H9 (cell line): ENCODE measurements at regions not wholly inside any gene's neighbourhood (a gene's known extent, or its start where the extent isn't known, plus 50 kb on each side); places are given as distances from the start of the nearest gene placed in this dataset.

Source experiments
- DNase-seq: peaks from one replicate; pipeline ENCODE4 v3.0.0-alpha.2; 2017
- H2AFZ ChIP-seq: one replicate; pipeline ENCODE4 v1.6.1; 2013; ENCODE audit warnings: mild to moderate bottlenecking, low read length, control low read depth, moderate library complexity
- H2AK5ac ChIP-seq: 2 replicates; pipeline ENCODE4 v1.6.1; 2013; ENCODE audit warnings: low read length, control low read depth, mixed read lengths; ENCODE audit not compliant: insufficient read length
- H2BK120ac ChIP-seq: one replicate; pipeline ENCODE4 v1.6.1; 2013; ENCODE audit warnings: low read depth, mild to moderate bottlenecking, low read length, control low read depth, inconsistent platforms; ENCODE audit not compliant: poor library complexity, severe bottlenecking
- H2BK12ac ChIP-seq: 2 replicates; pipeline ENCODE4 v1.6.1; 2013; ENCODE audit warnings: low read length, control low read depth, mixed read lengths, low read depth; ENCODE audit not compliant: insufficient read length
- H2BK15ac ChIP-seq: 2 replicates; pipeline ENCODE4 v1.6.1; 2013; ENCODE audit warnings: low read depth, low read length, control low read depth
- H2BK20ac ChIP-seq: one replicate; pipeline ENCODE4 v1.6.1; 2013; ENCODE audit warnings: low read depth, mild to moderate bottlenecking, low read length, control low read depth, inconsistent platforms; ENCODE audit not compliant: poor library complexity, severe bottlenecking
- H2BK5ac ChIP-seq: 2 replicates; pipeline ENCODE4 v1.6.1; 2013; ENCODE audit warnings: low read length, control low read depth, mixed read lengths; ENCODE audit not compliant: insufficient read length
- H3K14ac ChIP-seq: 2 replicates; pipeline ENCODE4 v1.6.1; 2013; ENCODE audit warnings: low read length, control low read depth; ENCODE audit not compliant: insufficient read depth
- H3K18ac ChIP-seq: 2 replicates; pipeline ENCODE4 v1.6.1; 2013; ENCODE audit warnings: low read depth, mild to moderate bottlenecking, mixed read lengths, low read length, control low read depth; ENCODE audit not compliant: insufficient read length
- H3K23ac ChIP-seq: 2 replicates; pipeline ENCODE4 v1.6.1; 2013; ENCODE audit warnings: low read length, control low read depth, mixed read lengths, low read depth; ENCODE audit not compliant: insufficient read length
- H3K23me2 ChIP-seq: 2 replicates; pipeline ENCODE4 v1.6.1; 2013; ENCODE audit warnings: low read depth, mild to moderate bottlenecking, mixed read lengths, low read length, control low read depth; ENCODE audit not compliant: insufficient read length, poor library complexity, severe bottlenecking
- H3K27ac ChIP-seq: 2 replicates; pipeline ENCODE4 v1.5.1; 2013; ENCODE audit warnings: low read length, control low read depth, mixed read lengths, low read depth; ENCODE audit not compliant: insufficient read length
- H3K27me3 ChIP-seq: 2 replicates; pipeline ENCODE4 v1.6.1; 2013; ENCODE audit warnings: low read length, control low read depth, inconsistent platforms; ENCODE audit not compliant: insufficient read depth
- H3K4ac ChIP-seq: 2 replicates; pipeline ENCODE4 v1.6.1; 2013; ENCODE audit warnings: low read depth, mild to moderate bottlenecking, control low read depth, inconsistent platforms, low read length, moderate library complexity
- H3K4me1 ChIP-seq: 2 replicates; pipeline ENCODE4 v1.6.1; 2013; ENCODE audit warnings: low read length, control low read depth, inconsistent platforms; ENCODE audit not compliant: insufficient read depth
- H3K4me2 ChIP-seq: 2 replicates; pipeline ENCODE4 v1.6.1; 2013; ENCODE audit warnings: low read length, control low read depth, mixed read lengths; ENCODE audit not compliant: insufficient read length, insufficient read depth
- H3K56ac ChIP-seq: 2 replicates; pipeline ENCODE4 v1.6.1; 2013; ENCODE audit warnings: low read depth, mild to moderate bottlenecking, mixed read lengths, low read length, control low read depth; ENCODE audit not compliant: insufficient read length
- H3K79me1 ChIP-seq: 2 replicates; pipeline ENCODE4 v1.6.1; 2013; ENCODE audit warnings: low read depth, mild to moderate bottlenecking, moderate library complexity, low read length, control low read depth, inconsistent platforms; ENCODE audit not compliant: insufficient read depth, poor library complexity, severe bottlenecking
- H3K79me2 ChIP-seq: 2 replicates; pipeline ENCODE4 v1.6.1; 2013; ENCODE audit warnings: low read length, control low read depth, inconsistent platforms; ENCODE audit not compliant: insufficient read depth
- H3K9ac ChIP-seq: 2 replicates; pipeline ENCODE4 v1.6.1; 2013; ENCODE audit warnings: low read length, control low read depth, mixed read lengths; ENCODE audit not compliant: insufficient read length; ENCODE audit errors: extremely low read depth
- H3K9me3 ChIP-seq: one replicate; pipeline ENCODE4 v1.6.1; 2013; ENCODE audit warnings: low read depth, low read length, inconsistent platforms; ENCODE audit not compliant: control insufficient read depth
- H3T11ph ChIP-seq: one replicate; pipeline ENCODE4 v1.6.1; 2013; ENCODE audit warnings: mild to moderate bottlenecking, low read length, control low read depth, inconsistent platforms
- H4K20me1 ChIP-seq: one replicate; pipeline ENCODE4 v1.6.1; 2013; ENCODE audit not compliant: control insufficient read depth, insufficient read length, insufficient read depth
- H4K5ac ChIP-seq: 2 replicates; pipeline ENCODE4 v1.6.1; 2013; ENCODE audit warnings: low read depth, mild to moderate bottlenecking, mixed read lengths, low read length, control low read depth; ENCODE audit not compliant: insufficient read length
- H4K8ac ChIP-seq: replicated peaks from 2 replicates; pipeline ENCODE4 v1.6.1; 2013; ENCODE audit warnings: low read length, control low read depth, mixed read lengths, low read depth; ENCODE audit not compliant: insufficient read length
- H4K91ac ChIP-seq: 2 replicates; pipeline ENCODE4 v1.6.1; 2013; ENCODE audit warnings: low read depth, mild to moderate bottlenecking, moderate library complexity, mixed read lengths, low read length, control low read depth; ENCODE audit not compliant: insufficient read length
- H3K27ac Mint-ChIP-seq, 3 experiments: 2 replicates in 2 of 3; 3 replicates in 1 of 3; pipeline ENCODE4 v1.8.0; 2020 to 2021; ENCODE audit warnings: mixed read lengths in 3 of 3, mild to moderate bottlenecking in 1 of 3, moderate library complexity in 1 of 3
- H3K27me3 Mint-ChIP-seq: 2 replicates; pipeline ENCODE4 v1.8.0; 2021; ENCODE audit warnings: low read depth, mild to moderate bottlenecking, moderate library complexity, mixed read lengths
- H3K36me3 Mint-ChIP-seq, 3 experiments: 2 replicates in 2 of 3; 3 replicates in 1 of 3; pipeline ENCODE4 v1.8.0; 2020 to 2021; ENCODE audit warnings: low read depth in 3 of 3, mixed read lengths in 3 of 3; ENCODE audit not compliant: insufficient read depth in 1 of 3
- H3K4me1 Mint-ChIP-seq, 2 experiments: 2 replicates each; pipeline ENCODE4 v1.8.0; 2020; ENCODE audit warnings: mixed read lengths in 2 of 2
- H3K4me3 Mint-ChIP-seq, 2 experiments: 2 replicates in 1 of 2; 3 replicates in 1 of 2; pipeline ENCODE4 v1.8.0; 2020 to 2021; ENCODE audit warnings: mild to moderate bottlenecking in 2 of 2, mixed read lengths in 2 of 2, moderate library complexity in 1 of 2
- H3K9me3 Mint-ChIP-seq, 2 experiments: 2 replicates in 1 of 2; 3 replicates in 1 of 2; pipeline ENCODE4 v1.8.0; 2020; ENCODE audit warnings: mild to moderate bottlenecking in 2 of 2, mixed read lengths in 2 of 2, moderate library complexity in 1 of 2
- CTCF ChIP-seq: fragments of 200-600 bp; sonication (generic); conservative IDR thresholded peaks from 3 replicates; pipeline ENCODE4 v1.8.0; 2021; ENCODE audit warnings: antibody characterized with exemption, mild to moderate bottlenecking
- WGBS: extraction: QIAGEN DNeasy Blood & Tissue Kit; methylation state at CpG from one replicate; pipeline ENCODE4 v1.1.7; 2013; ENCODE audit warnings: missing lambda C conversion rate, low lambda C conversion rate, mixed read lengths; ENCODE audit not compliant: insufficient read length; ENCODE audit errors: extremely low coverage; 5-methylcytosine and 5-hydroxymethylcytosine counted together

DNA sequence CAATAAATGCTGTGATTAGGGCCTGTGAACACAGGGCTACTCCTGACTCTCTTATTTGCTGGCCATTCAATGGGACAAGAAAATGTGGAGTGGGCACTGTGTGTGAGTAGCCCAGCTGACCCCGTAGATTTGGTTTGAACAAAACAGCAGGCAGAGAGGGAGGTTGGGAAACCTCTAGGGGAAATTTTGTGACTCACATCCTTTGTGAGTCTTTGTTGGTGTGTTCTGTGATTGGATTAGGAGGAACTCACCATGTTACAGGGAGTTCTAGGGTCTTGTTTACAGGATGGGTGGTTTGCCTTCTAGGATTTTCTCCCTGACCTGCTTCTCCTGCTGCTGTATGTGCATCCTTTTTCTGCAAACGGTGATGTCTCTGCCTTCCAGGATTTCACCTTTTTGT lies 128.3 kb upstream of the MKI67 start:
- no peaks in the 10 kb centered on the region for H3K23me2 ChIP-seq
- H3K23ac ChIP-seq, result no peak overlapping the region
- DNase-seq, result no peak
- no peak overlapping the region for H3K14ac ChIP-seq
- H2BK120ac ChIP-seq, result no peak overlapping the region
- no peak overlapping the region for H2AK5ac ChIP-seq
- H3T11ph ChIP-seq, result no peak overlapping the region
- H3K56ac ChIP-seq, result no peak overlapping the region
- no peaks in the 10 kb centered on the region for H3K9me3 Mint-ChIP-seq
- H3K27me3 Mint-ChIP-seq, result peaks cover 4% of the 10 kb centered on the region; the same call in 1 of the 2 replicates
- WGBS, result no CpG with 5 or more reads among the region's 2 CpGs
- H3K36me3 Mint-ChIP-seq, result no peaks in the 10 kb centered on the region
- H3K4me1 Mint-ChIP-seq, result peaks cover 0 to 4% of the 10 kb centered on the region in 2 experiments; a peak in 3 of 4 replicates
- H4K5ac ChIP-seq, result no peak overlapping the region
- no peaks in the 10 kb centered on the region for H4K20me1 ChIP-seq
- H3K27me3 ChIP-seq, result no peaks in the 10 kb centered on the region
- no peak overlapping the region for H3K27ac Mint-ChIP-seq
- no peak overlapping the region for H3K27ac ChIP-seq
- H2AFZ ChIP-seq, result no peak overlapping the region
- no peak overlapping the region for H2BK12ac ChIP-seq
- H2BK20ac ChIP-seq, result no peak overlapping the region
- no peaks in the 10 kb centered on the region for H3K79me2 ChIP-seq
- no peak overlapping the region for H4K8ac ChIP-seq
- no peak overlapping the region for H3K4me3 Mint-ChIP-seq
- no peak overlapping the region for H3K9ac ChIP-seq
- H4K91ac ChIP-seq, result no peak overlapping the region
- H3K4me2 ChIP-seq, result no peak overlapping the region
- no peak for TF ChIP-seq CTCF
- H3K18ac ChIP-seq, result no peak overlapping the region
- no peak overlapping the region for H2BK15ac ChIP-seq
- no peaks in the 10 kb centered on the region for H3K9me3 ChIP-seq
- no peaks in the 10 kb centered on the region for H3K79me1 ChIP-seq
- no peaks in the 10 kb centered on the region for H3K4me1 ChIP-seq
- no peak overlapping the region for H3K4ac ChIP-seq
- no peak overlapping the region for H2BK5ac ChIP-seq
